ENCODE measurements at regions not wholly inside any gene's neighbourhood (a gene's known extent, or its start where the extent isn't known, plus 50 kb on each side); places are given as distances from the start of the nearest gene placed in this dataset.

- Histone ChIP-seq H3K79me1 (ENCODE audit: insufficient read depth, low read depth, low read length, poor library complexity, severe bottlenecking) (no peaks in the 10 kb centered on the region), H3K23ac (ENCODE audit: insufficient read length, low read depth, low read length) (no peak overlapping the region), H2AFZ (ENCODE audit: low read length) (no peak overlapping the region), H3K9me3 (ENCODE audit: control insufficient read depth, low read depth, low read length) (no peaks in the 10 kb centered on the region), H3T11ph (ENCODE audit: low read length) (no peak overlapping the region), H3K79me2 (ENCODE audit: insufficient read depth, low read length) (no peaks in the 10 kb centered on the region), H2BK120ac (ENCODE audit: low read depth, low read length, poor library complexity, severe bottlenecking) (no peak overlapping the region), H3K14ac (ENCODE audit: insufficient read depth, low read length) (no peak overlapping the region), H2BK5ac (ENCODE audit: insufficient read length, low read length) (no peak overlapping the region), H3K4ac (ENCODE audit: low read depth, low read length) (no peak overlapping the region), H3K9ac (ENCODE audit: extremely low read depth, insufficient read length, low read length) (no peak overlapping the region), H2BK20ac (ENCODE audit: low read depth, low read length, poor library complexity, severe bottlenecking) (no peak overlapping the region), H3K4me2 (ENCODE audit: insufficient read depth, insufficient read length, low read length) (no peak overlapping the region), H4K91ac (ENCODE audit: insufficient read length, low read depth, low read length) (no peak overlapping the region), H4K20me1 (ENCODE audit: control insufficient read depth, insufficient read depth, insufficient read length) (no peaks in the 10 kb centered on the region), H3K23me2 (ENCODE audit: insufficient read length, low read depth, low read length, poor library complexity, severe bottlenecking) (no peaks in the 10 kb centered on the region), H3K56ac (ENCODE audit: insufficient read length, low read depth, low read length) (no peak overlapping the region), H4K5ac (ENCODE audit: insufficient read length, low read depth, low read length) (no peak overlapping the region), H2AK5ac (ENCODE audit: insufficient read length, low read length) (no peak overlapping the region), H3K4me1 (ENCODE audit: insufficient read depth, low read length) (no peaks in the 10 kb centered on the region), H2BK15ac (ENCODE audit: low read depth, low read length) (no peak overlapping the region), H3K18ac (ENCODE audit: insufficient read length, low read depth, low read length) (no peak overlapping the region), H4K8ac (replicated peaks; ENCODE audit: insufficient read length, low read depth, low read length) (no peak overlapping the region), H3K27me3 (ENCODE audit: insufficient read depth, low read length) (no peaks in the 10 kb centered on the region), H2BK12ac (ENCODE audit: insufficient read length, low read depth, low read length) (no peak overlapping the region), H3K27ac (ENCODE audit: insufficient read length, low read depth, low read length) (no peak overlapping the region)
- WGBS (ENCODE audit: extremely low coverage, insufficient read length, low lambda C conversion rate), result no CpG with 5 or more reads among the region's 1 CpG
- no peak overlapping the region for H3K4me3 Mint-ChIP-seq
- peaks cover 2% of the 10 kb centered on the region; the same call in 1 of the 2 replicates for H3K27me3 Mint-ChIP-seq (ENCODE audit: low read depth)
- no peak for TF ChIP-seq CTCF (conservative IDR thresholded peaks at IDR 0.05)
- no peaks in the 10 kb centered on the region for H3K36me3 Mint-ChIP-seq (ENCODE audit: insufficient read depth in 1 of 3, low read depth in 3 of 3)
- no peak overlapping the region for H3K27ac Mint-ChIP-seq
- no peak for DNase-seq
- no peaks in the 10 kb centered on the region for H3K4me1 Mint-ChIP-seq
- H3K9me3 Mint-ChIP-seq, result no peaks in the 10 kb centered on the region; a peak in 1 of 5 replicates
Measured at GRCh38 chr2:56647997-56648396, 464.2 kb downstream of the CCDC85A start.

Data from H9 (cell line).